A549 (cell line): ENCODE measurements at regions not wholly inside any gene's neighbourhood (a gene's known extent, or its start where the extent isn't known, plus 50 kb on each side); places are given as distances from the start of the nearest gene placed in this dataset.

Experiments used
- ATAC-seq, 2 experiments: fragments of 200-7000 bp in 1 of 2; fragments of >200 bp in 1 of 2; cut with Nextera tagmentation in 1 of 2; cut with Tn5 transposase in 1 of 2; 3 replicates each; pipeline versions ENCODE4 v1.8.0 to v1.9.1; 2018 to 2020; ENCODE audit warnings: mild to moderate bottlenecking in 1 of 2, moderate library complexity in 1 of 2
- CTCF ChIA-PET: fragments of 300-600 bp; sonication (Branson Sonifier 250); formaldehyde crosslinking; extraction: SDS; loops from one replicate; lab custom pipeline; 2021; ENCODE audit warnings: antibody characterized with exemption, inconsistent platforms; lab: Yijun Ruan, JAX
- POLR2A ChIA-PET: fragments of 350-600 bp; formaldehyde crosslinking; extraction: SDS; loops from one replicate; lab custom pipeline; 2021; ENCODE audit warnings: antibody characterized with exemption, inconsistent platforms; lab: Yijun Ruan, JAX
- DNase-seq, 2 experiments: peaks; one replicate each; pipeline versions ENCODE4 v3.0.0 to v3.0.0-alpha.2; 2011 to 2016; ENCODE audit warnings: low read depth in 1 of 2, low spot score in 1 of 2
- FAIRE-seq: peaks from 2 replicates; lab custom pipeline; 2011; peaks lifted over from hg19 to GRCh38; lab: Jason Lieb, UNC
- H3K27ac ChIP-seq, 2 experiments: fragments of >200 bp; sonication (Bioruptor Twin); formaldehyde crosslinking; 3 replicates each; pipeline ENCODE4 v1.5.1; 2016 to 2017
- H3K4me1 ChIP-seq: fragments of >200 bp; sonication (Bioruptor Twin); formaldehyde crosslinking; 3 replicates; pipeline ENCODE4 v1.6.1; 2016
- H3K4me2 ChIP-seq: fragments of >200 bp; sonication (Bioruptor Twin); formaldehyde crosslinking; 3 replicates; pipeline ENCODE4 v1.6.1; 2016
- H3K4me3 ChIP-seq: fragments of >200 bp; sonication (Bioruptor Twin); formaldehyde crosslinking; 3 replicates; pipeline ENCODE4 v1.5.1; 2016
- H3K9me3 ChIP-seq: fragments of >200 bp; sonication (Bioruptor Twin); formaldehyde crosslinking; 3 replicates; pipeline ENCODE4 v1.6.1; 2016
- BHLHE40 ChIP-seq: IDR thresholded peaks from 2 replicates; pipeline ENCODE4 v1.6.1; 2012; ENCODE audit warnings: low read depth, low read length, inconsistent platforms
- CBX2 ChIP-seq: fragments of 200-600 bp; sonication (generic); IDR thresholded peaks from 2 replicates; pipeline ENCODE4 v1.6.1; 2016; ENCODE audit warnings: low read depth, mild to moderate bottlenecking, borderline replicate concordance
- CEBPB ChIP-seq, 2 experiments: fragments of >200 bp in 1 of 2; sonication (Bioruptor Twin) in 1 of 2; formaldehyde crosslinking in 1 of 2; IDR thresholded peaks; 2 replicates each; pipeline ENCODE4 v1.6.1; 2012 to 2016
- CHD4 ChIP-seq: fragments of 200-600 bp; sonication (generic); IDR thresholded peaks from 2 replicates; pipeline ENCODE4 v1.6.1; 2016; ENCODE audit warnings: antibody characterized with exemption, mild to moderate bottlenecking, borderline replicate concordance
- EP300 ChIP-seq, 2 experiments: fragments of >200 bp; sonication (Bioruptor Twin); formaldehyde crosslinking; IDR thresholded peaks; 2 replicates in 1 of 2; 3 replicates in 1 of 2; pipeline ENCODE4 v1.6.1; 2016 to 2017
- GATA3 ChIP-seq: IDR thresholded peaks from 2 replicates; pipeline ENCODE4 v1.6.1; 2012; ENCODE audit warnings: borderline replicate concordance
- HOXA7 ChIP-seq: fragments of 250-450 bp; sonication (Bioruptor Pico); IDR thresholded peaks from 2 replicates; pipeline ENCODE4 v1.5.0; 2020; ENCODE audit warnings: mild to moderate bottlenecking, moderate library complexity
- HOXB5 ChIP-seq: fragments of 250-450 bp; sonication (Bioruptor Pico); IDR thresholded peaks from 2 replicates; pipeline ENCODE4 v1.5.0; 2020; ENCODE audit warnings: mild to moderate bottlenecking, moderate library complexity
- JUN ChIP-seq, 2 experiments: fragments of >200 bp; sonication (Bioruptor Twin); formaldehyde crosslinking; IDR thresholded peaks; 2 replicates in 1 of 2; 3 replicates in 1 of 2; pipeline ENCODE4 v1.6.1; 2016 to 2017
- KDM1A ChIP-seq: fragments of 200-600 bp; sonication (generic); IDR thresholded peaks from 2 replicates; pipeline ENCODE4 v1.6.1; 2016; ENCODE audit warnings: low read depth, mild to moderate bottlenecking
- MAFK ChIP-seq: fragments of 450-650 bp; IDR thresholded peaks from 2 replicates; pipeline ENCODE4 v1.6.1; 2014; ENCODE audit not compliant: partially characterized antibody
- MYC ChIP-seq: IDR thresholded peaks from 2 replicates; pipeline ENCODE4 v1.6.1; 2012; ENCODE audit warnings: mild to moderate bottlenecking, inconsistent platforms, low read length, improper control_type of control experiment, borderline replicate concordance
- PHF8 ChIP-seq: fragments of 200-600 bp; sonication (generic); IDR thresholded peaks from 2 replicates; pipeline ENCODE4 v1.6.1; 2016; ENCODE audit warnings: low read depth, mild to moderate bottlenecking, antibody characterized with exemption, moderate library complexity, borderline replicate concordance
- POLR2A ChIP-seq: IDR thresholded peaks from 2 replicates; pipeline ENCODE4 v1.6.1; 2012; ENCODE audit warnings: mild to moderate bottlenecking, low read length
- POLR2AphosphoS2 ChIP-seq: conservative IDR thresholded peaks from 2 replicates; pipeline ENCODE4 v1.6.1; 2012; ENCODE audit warnings: low read length, improper control_type of control experiment, inconsistent platforms
- RAD21 ChIP-seq, 2 experiments: fragments of >200 bp in 1 of 2; sonication (Bioruptor Twin) in 1 of 2; formaldehyde crosslinking in 1 of 2; IDR thresholded peaks in 1 of 2; conservative IDR thresholded peaks in 1 of 2; 2 replicates in 1 of 2; 3 replicates in 1 of 2; pipeline ENCODE4 v1.6.1; 2012 to 2018; ENCODE audit warnings: inconsistent platforms in 1 of 2
- RARB ChIP-seq: fragments of 250-450 bp; sonication (Bioruptor Pico); IDR thresholded peaks from 2 replicates; pipeline ENCODE4 v1.8.0; 2021; ENCODE audit warnings: mild to moderate bottlenecking, moderate library complexity
- SREBF2 ChIP-seq: fragments of 450-650 bp; IDR thresholded peaks from 2 replicates; pipeline ENCODE4 v1.6.1; 2014; ENCODE audit warnings: mild to moderate bottlenecking, moderate library complexity
- ZSCAN20 ChIP-seq: fragments of 250-450 bp; sonication (Bioruptor Pico); IDR thresholded peaks from 2 replicates; pipeline ENCODE4 v1.8.0; 2022; ENCODE audit warnings: mild to moderate bottlenecking, moderate library complexity
- WGBS: methylation state at CpG from one replicate; pipeline ENCODE4 v1.1.6; 2017; ENCODE audit errors: missing lambda C conversion rate; 5-methylcytosine and 5-hydroxymethylcytosine counted together
- TF ChIP-seq, protein P1 (sequence below): IDR thresholded peaks from 2 replicates; pipeline ENCODE4 v1.6.1; 2012
- TF ChIP-seq, protein P2 (sequence below): fragments of 250-450 bp; sonication (Bioruptor Pico); IDR thresholded peaks from 2 replicates; pipeline ENCODE4 v1.5.0; 2021; ENCODE audit warnings: mild to moderate bottlenecking, moderate library complexity, borderline replicate concordance
- TF ChIP-seq, protein P3 (sequence below): fragments of 450-650 bp; IDR thresholded peaks from 2 replicates; pipeline ENCODE4 v1.6.1; 2014; ENCODE audit warnings: antibody characterized with exemption

DNA sequence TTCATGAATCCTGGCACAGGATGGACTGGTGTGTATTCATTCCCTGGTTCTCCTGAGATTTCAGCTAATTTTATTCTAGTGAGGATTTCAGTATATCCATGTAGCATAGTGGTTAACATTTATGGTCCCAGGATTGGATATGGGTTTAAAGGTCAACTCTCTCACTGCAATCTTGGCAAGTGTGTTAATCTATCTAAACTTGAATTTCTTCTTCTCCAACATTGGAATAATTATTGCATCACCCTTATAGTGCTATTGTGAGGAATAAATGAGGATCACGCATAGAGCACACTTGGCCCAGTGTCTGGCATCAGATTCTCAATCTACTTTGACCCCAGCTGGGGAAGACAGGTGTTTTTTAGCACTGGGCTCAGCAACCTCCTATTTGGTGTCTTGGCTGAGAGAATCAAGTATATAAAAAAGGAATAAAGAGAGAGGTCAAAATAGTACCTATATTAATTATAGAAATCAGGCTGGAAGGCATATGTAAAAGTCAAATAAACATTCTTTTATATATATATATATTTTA, 531.2 kb upstream of the ATP2B1 start:
- POLR2A ChIA-PET = no interaction called here
- H3K27ac ChIP-seq = no peak overlapping the region
- TF ChIP-seq POLR2AphosphoS2 = no peak
- TF ChIP-seq MAFK = no peak
- no peak overlapping the region for H3K4me2 ChIP-seq
- no peaks in the 10 kb centered on the region for H3K9me3 ChIP-seq
- WGBS = 59% methylated on average over 1 of the region's 1 CpG
- CTCF ChIA-PET = no interaction called here
- ATAC-seq (no peak), DNase-seq (no peak), FAIRE-seq (no peak)
- no peaks in the 10 kb centered on the region for H3K4me1 ChIP-seq
- H3K4me3 ChIP-seq = no peak overlapping the region

DNA sequence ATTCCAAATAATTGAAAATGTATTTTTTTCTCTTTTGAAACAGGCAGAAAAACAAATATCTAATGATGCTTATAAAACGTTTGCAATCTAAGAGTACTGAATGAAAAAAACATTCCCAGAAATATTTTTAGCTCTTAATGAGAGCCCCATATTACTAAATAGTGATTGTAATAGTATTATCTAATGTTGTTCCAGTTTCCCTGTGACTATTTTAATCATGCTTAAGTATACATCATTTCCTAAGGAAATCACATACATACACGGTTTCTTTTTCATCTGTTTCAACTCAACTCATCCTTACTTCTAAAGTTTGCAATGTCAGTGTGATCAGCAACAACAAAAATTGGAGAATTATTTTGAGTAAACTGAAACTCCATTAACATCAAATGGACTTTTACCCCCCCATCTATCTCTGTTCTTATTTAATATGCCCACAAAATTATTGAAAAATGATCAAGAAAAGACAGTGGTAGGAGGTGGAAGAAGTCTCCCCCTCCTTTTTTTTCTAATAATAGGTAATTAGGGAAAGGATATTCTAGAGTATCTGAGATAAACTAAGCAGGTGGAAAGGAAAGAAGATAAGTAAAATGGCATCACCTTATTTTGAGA, 530.1 kb upstream of the ATP2B1 start:
- POLR2A ChIA-PET = no interaction called here

DNA sequence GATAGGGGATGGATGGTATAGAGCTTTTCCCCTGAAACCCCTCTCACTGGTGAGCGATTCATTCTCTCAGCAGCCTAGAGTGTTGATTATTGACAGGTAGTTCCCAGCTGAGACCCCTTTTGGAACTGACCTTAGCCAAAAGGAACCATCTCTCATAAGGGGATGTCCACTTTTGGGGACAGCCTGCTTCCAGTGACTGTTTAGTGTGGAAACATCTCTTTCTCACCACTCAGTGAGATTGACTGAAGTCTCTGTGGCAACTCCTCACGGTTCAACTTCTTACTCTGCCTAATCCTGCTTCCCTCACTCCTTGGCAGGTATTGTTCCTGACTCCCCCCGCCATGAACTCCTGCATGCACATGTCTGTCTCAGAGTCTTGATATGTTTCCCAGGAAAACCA, 529.2 kb upstream of the ATP2B1 start:
- CTCF ChIA-PET = interaction anchor here (0.6 kb wide), 1 partner anchor 118 kb away, joined by 3 read pairs; no protein-coding TSS in a partner anchor
- POLR2A ChIA-PET = no interaction called here
- no peaks in the 10 kb centered on the region for H3K4me1 ChIP-seq
- no peak overlapping the region for H3K4me3 ChIP-seq
- H3K9me3 ChIP-seq = no peaks in the 10 kb centered on the region
- FAIRE-seq (no peak), DNase-seq (no peak), ATAC-seq (no peak)
- H3K27ac ChIP-seq = no peak overlapping the region
- TF ChIP-seq POLR2A (no peak), CHD4 (no peak), POLR2AphosphoS2 (no peak), BHLHE40 (no peak), SREBF2 (no peak), HOXA7 (no peak), CBX2 (no peak), GATA3 (no peak), EP300 (IDR thresholded peaks at IDR 0.05) (no peak), MYC (no peak), KDM1A (no peak), JUN (IDR thresholded peaks at IDR 0.05) (no peak), RAD21 (conservative IDR thresholded peaks at IDR 0.05 in 1 of 2, IDR thresholded peaks at IDR 0.05 in 1 of 2) (no peak)
- TF ChIP-seq, protein P1, sequence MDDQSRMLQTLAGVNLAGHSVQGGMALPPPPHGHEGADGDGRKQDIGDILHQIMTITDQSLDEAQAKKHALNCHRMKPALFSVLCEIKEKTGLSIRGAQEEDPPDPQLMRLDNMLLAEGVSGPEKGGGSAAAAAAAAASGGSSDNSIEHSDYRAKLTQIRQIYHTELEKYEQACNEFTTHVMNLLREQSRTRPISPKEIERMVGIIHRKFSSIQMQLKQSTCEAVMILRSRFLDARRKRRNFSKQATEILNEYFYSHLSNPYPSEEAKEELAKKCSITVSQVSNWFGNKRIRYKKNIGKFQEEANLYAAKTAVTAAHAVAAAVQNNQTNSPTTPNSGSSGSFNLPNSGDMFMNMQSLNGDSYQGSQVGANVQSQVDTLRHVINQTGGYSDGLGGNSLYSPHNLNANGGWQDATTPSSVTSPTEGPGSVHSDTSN = no peak
- TF ChIP-seq, protein P2, sequence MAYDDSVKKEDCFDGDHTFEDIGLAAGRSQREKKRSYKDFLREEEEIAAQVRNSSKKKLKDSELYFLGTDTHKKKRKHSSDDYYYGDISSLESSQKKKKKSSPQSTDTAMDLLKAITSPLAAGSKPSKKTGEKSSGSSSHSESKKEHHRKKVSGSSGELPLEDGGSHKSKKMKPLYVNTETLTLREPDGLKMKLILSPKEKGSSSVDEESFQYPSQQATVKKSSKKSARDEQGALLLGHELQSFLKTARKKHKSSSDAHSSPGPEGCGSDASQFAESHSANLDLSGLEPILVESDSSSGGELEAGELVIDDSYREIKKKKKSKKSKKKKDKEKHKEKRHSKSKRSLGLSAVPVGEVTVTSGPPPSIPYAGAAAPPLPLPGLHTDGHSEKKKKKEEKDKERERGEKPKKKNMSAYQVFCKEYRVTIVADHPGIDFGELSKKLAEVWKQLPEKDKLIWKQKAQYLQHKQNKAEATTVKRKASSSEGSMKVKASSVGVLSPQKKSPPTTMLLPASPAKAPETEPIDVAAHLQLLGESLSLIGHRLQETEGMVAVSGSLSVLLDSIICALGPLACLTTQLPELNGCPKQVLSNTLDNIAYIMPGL (CRISPR knock-in tag) = no peak
- TF ChIP-seq, protein P3, sequence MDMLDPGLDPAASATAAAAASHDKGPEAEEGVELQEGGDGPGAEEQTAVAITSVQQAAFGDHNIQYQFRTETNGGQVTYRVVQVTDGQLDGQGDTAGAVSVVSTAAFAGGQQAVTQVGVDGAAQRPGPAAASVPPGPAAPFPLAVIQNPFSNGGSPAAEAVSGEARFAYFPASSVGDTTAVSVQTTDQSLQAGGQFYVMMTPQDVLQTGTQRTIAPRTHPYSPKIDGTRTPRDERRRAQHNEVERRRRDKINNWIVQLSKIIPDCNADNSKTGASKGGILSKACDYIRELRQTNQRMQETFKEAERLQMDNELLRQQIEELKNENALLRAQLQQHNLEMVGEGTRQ = no peak
- 60% methylated on average over 3 of the region's 3 CpGs for WGBS
- H3K4me2 ChIP-seq = no peak overlapping the region

More for the DNA sequence above, 530.1 kb upstream of the ATP2B1 start:
- CTCF ChIA-PET = no interaction called here
- no peak for DNase-seq
- no peak overlapping the region for H3K4me2 ChIP-seq
- no peaks in the 10 kb centered on the region for H3K4me1 ChIP-seq
- TF ChIP-seq CEBPB (IDR thresholded peaks at IDR 0.05) = no peak
- no peak for TF ChIP-seq GATA3
- TF ChIP-seq PHF8 = no peak
- no peak for TF ChIP-seq RARB
- TF ChIP-seq ZSCAN20 (CRISPR knock-in tag) = no peak
- no peak for TF ChIP-seq HOXB5 (CRISPR knock-in tag)
- TF ChIP-seq, all 56 proteins: peak for 0
- FAIRE-seq (no peak), ATAC-seq (no peak)
- WGBS = 22% methylated on average over 2 of the region's 2 CpGs
- no peak overlapping the region for H3K4me3 ChIP-seq
- no peaks in the 10 kb centered on the region for H3K9me3 ChIP-seq
- H3K27ac ChIP-seq = no peak overlapping the region
